BE2C (cell line): ENCODE measurements at regions not wholly inside any gene's neighbourhood (a gene's known extent, or its start where the extent isn't known, plus 50 kb on each side); places are given as distances from the start of the nearest gene placed in this dataset.

Experiments
- DNase-seq: peaks from one replicate; pipeline ENCODE4 v3.0.0-alpha.2; 2020
- H3K27me3 ChIP-seq: fragments of 250-450 bp; sonication (Bioruptor Pico); 2 replicates; pipeline ENCODE4 v1.5.1; 2020; ENCODE audit warnings: mild to moderate bottlenecking
- H3K36me3 ChIP-seq: fragments of 250-450 bp; sonication (Bioruptor Pico); 2 replicates; pipeline ENCODE4 v1.5.1; 2020; ENCODE audit warnings: mild to moderate bottlenecking
- H3K4me1 ChIP-seq: fragments of 250-450 bp; sonication (Bioruptor Pico); 2 replicates; pipeline ENCODE4 v1.5.1; 2020
- H3K4me3 ChIP-seq: 2 replicates; pipeline ENCODE4 v1.5.1; 2011; ENCODE audit warnings: low read depth, low read length
- H3K9me3 ChIP-seq: fragments of 250-450 bp; sonication (Bioruptor Pico); 2 replicates; pipeline ENCODE4 v1.5.1; 2020
- TF ChIP-seq, protein P1 (sequence below): IDR thresholded peaks from 2 replicates; pipeline ENCODE4 v1.5.1; 2012; ENCODE audit warnings: mild to moderate bottlenecking, low read depth, low read length

DNA sequence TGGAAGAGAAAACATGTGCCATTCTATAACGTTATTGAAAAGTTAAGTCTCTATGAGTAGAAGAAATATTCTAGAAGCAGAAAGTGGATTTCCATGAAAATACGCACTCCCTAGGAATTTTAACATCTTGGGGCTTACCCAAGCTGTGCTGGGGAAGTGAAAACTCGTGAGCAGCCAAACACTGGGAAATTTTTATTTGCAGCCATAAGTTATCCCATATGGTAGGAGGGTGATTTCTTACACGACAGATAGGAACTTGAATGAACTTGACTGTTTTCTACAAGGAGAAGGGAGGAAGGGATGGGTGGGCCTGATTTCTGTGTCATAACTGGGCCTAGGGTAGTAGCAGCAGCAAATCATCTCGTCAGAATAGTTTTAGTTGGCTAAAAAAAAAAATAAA, 272.6 kb downstream of the ETAA1 start:
- no peaks in the 10 kb centered on the region for H3K36me3 ChIP-seq
- H3K27me3 ChIP-seq, result no peaks in the 10 kb centered on the region
- DNase-seq, result no peak
- no peak overlapping the region for H3K4me3 ChIP-seq
- TF ChIP-seq, protein P1, sequence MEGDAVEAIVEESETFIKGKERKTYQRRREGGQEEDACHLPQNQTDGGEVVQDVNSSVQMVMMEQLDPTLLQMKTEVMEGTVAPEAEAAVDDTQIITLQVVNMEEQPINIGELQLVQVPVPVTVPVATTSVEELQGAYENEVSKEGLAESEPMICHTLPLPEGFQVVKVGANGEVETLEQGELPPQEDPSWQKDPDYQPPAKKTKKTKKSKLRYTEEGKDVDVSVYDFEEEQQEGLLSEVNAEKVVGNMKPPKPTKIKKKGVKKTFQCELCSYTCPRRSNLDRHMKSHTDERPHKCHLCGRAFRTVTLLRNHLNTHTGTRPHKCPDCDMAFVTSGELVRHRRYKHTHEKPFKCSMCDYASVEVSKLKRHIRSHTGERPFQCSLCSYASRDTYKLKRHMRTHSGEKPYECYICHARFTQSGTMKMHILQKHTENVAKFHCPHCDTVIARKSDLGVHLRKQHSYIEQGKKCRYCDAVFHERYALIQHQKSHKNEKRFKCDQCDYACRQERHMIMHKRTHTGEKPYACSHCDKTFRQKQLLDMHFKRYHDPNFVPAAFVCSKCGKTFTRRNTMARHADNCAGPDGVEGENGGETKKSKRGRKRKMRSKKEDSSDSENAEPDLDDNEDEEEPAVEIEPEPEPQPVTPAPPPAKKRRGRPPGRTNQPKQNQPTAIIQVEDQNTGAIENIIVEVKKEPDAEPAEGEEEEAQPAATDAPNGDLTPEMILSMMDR, result no peak
- H3K9me3 ChIP-seq, result no peaks in the 10 kb centered on the region
- H3K4me1 ChIP-seq, result no peaks in the 10 kb centered on the region

DNA sequence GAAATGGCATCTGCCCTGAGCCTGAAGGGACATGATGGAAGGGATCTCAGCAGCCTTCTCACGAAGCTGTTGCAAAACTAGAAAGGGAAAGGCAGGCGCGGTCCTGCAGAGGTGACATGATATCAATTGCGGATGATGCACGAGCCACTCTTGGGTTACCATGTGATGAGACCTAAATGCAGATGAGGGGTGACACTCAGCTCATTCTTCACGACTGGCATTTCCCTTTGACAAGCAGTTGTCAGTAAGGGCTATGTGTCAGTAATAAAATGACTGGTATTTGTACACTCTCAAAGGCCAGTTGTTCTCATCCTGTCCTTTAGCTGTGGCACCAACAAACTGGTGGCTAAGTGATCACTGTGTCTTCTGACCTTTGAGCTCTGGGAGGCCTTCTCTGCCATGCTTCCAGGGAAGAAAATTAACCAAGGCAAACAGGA, 273.6 kb downstream of the ETAA1 start:
- Histone ChIP-seq H3K36me3 (no peaks in the 10 kb centered on the region), H3K9me3 (no peaks in the 10 kb centered on the region), H3K4me1 (no peaks in the 10 kb centered on the region), H3K4me3 (no peak overlapping the region), H3K27me3 (no peaks in the 10 kb centered on the region)
- DNase-seq, result no peak
- TF ChIP-seq, protein P1, result no peak

DNA sequence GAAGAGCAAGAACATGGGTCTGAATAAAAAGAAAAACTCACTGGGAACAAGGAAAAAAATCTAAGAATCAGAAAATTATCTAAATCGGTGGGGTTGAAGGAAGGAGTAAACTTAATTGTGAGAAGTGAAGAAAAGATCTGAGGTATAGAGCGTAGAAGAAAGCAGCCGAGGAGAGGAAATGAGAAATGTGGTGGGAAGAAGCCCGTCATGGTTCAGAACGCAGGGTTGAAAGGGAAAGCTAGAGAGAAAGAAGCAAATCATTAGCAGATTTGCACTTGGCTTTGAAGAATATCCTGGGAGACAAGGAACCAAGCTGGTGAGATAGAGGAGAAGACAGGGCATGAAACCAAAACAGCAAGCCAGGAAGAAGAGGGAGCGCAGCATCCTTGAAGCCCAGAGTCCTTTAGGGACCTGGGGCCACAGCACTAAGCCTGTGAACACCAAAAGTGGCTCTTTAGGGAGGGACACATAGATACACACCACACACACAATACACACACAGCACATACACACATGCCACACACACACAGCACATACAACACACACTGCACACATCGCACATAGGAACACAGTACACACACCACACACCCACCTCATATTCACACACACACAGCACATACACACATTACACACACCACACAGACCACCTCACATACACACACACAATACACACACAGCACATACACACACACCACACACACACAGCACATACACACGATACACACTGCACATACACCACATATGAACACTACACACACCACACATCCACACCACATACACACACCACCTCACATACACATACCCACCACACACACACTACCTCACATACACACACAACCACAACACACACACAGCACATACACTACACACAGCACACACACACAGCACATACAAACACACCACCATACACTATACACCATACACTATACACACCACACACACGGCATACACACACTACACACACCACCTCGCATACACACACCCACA, 274.6 kb downstream of the ETAA1 start:
- no peak for DNase-seq
- Histone ChIP-seq H3K27me3 (no peaks in the 10 kb centered on the region), H3K9me3 (no peaks in the 10 kb centered on the region), H3K36me3 (no peaks in the 10 kb centered on the region), H3K4me3 (no peak overlapping the region), H3K4me1 (no peaks in the 10 kb centered on the region)
- TF ChIP-seq, protein P1, result no peak

DNA sequence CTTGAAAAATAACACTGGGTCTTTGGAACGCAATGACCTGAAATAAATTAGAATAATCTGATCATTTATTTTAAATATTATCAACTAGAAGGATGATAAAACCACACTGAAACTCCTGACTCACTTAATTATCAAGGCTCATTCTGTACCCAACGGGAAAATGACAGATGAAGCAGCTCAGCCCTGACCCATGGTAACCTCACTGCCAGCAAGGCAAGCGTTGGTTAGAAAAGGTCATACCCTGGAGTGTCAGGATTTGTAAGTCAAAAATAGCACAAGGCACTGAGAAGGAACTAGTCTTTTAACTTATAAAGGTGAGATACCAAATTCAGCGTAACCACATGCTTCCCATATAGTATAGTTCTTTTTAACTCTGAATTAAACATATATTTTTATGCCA, 277.5 kb downstream of the ETAA1 start:
- no peak for DNase-seq
- Histone ChIP-seq H3K4me1 (no peaks in the 10 kb centered on the region), H3K27me3 (no peaks in the 10 kb centered on the region), H3K9me3 (no peaks in the 10 kb centered on the region), H3K4me3 (no peak overlapping the region), H3K36me3 (no peaks in the 10 kb centered on the region)
- TF ChIP-seq, protein P1, result no peak

DNA sequence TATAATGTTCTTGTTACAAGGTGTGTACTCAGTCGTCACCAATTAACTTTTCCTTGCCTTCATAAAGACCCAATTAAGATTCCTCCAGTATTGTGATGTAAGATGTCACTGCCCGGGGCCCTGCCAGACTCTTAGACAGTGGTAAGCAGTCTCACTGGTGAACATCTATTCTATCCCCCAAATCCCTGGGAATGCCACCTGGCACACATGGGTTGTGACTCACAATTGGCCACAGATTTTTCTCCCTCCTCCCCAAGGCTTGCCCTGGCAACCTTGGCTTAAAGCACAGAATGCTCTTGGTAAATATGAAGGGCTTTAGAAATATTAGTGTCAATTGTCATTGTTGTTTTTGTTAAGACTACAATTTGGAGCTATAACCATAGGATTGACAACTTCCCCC, 287.9 kb downstream of the ETAA1 start:
- H3K4me1 ChIP-seq, result no peaks in the 10 kb centered on the region
- TF ChIP-seq, protein P1, result no peak
- H3K27me3 ChIP-seq, result no peaks in the 10 kb centered on the region
- DNase-seq, result no peak
- no peak overlapping the region for H3K4me3 ChIP-seq
- no peaks in the 10 kb centered on the region for H3K36me3 ChIP-seq
- no peaks in the 10 kb centered on the region for H3K9me3 ChIP-seq

DNA sequence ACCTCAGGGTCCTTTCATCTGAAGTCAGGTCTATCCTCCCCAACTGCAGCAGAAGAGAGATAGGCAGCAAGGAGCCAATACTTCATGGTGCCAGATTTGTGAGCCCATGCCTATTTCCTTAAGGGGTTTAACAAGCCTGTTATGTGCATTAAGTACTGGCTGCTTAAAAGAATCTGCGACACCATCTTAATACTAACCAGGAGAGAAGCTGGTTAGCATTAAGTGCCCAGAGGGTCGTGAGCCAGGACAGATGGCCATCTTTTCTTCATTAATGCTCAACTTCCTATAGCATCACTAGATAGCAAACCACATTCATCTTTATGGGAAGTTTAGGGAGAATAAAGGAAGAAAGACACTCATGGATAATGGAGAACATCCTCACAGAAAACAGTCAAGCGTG, 289.1 kb downstream of the ETAA1 start:
- TF ChIP-seq, protein P1, result no peak
- no peak for DNase-seq
- Histone ChIP-seq H3K27me3 (no peaks in the 10 kb centered on the region), H3K4me1 (no peaks in the 10 kb centered on the region), H3K36me3 (no peaks in the 10 kb centered on the region), H3K4me3 (no peak overlapping the region), H3K9me3 (no peaks in the 10 kb centered on the region)
